H9 (cell line): ENCODE measurements at regions not wholly inside any gene's neighbourhood (a gene's known extent, or its start where the extent isn't known, plus 50 kb on each side); places are given as distances from the start of the nearest gene placed in this dataset.

Experiments
- DNase-seq: peaks from one replicate; pipeline ENCODE4 v3.0.0-alpha.2; 2017
- H2AFZ ChIP-seq: one replicate; pipeline ENCODE4 v1.6.1; 2013; ENCODE audit warnings: mild to moderate bottlenecking, low read length, control low read depth, moderate library complexity
- H2AK5ac ChIP-seq: 2 replicates; pipeline ENCODE4 v1.6.1; 2013; ENCODE audit warnings: low read length, control low read depth, mixed read lengths; ENCODE audit not compliant: insufficient read length
- H2BK120ac ChIP-seq: one replicate; pipeline ENCODE4 v1.6.1; 2013; ENCODE audit warnings: low read depth, mild to moderate bottlenecking, low read length, control low read depth, inconsistent platforms; ENCODE audit not compliant: poor library complexity, severe bottlenecking
- H2BK12ac ChIP-seq: 2 replicates; pipeline ENCODE4 v1.6.1; 2013; ENCODE audit warnings: low read length, control low read depth, mixed read lengths, low read depth; ENCODE audit not compliant: insufficient read length
- H2BK15ac ChIP-seq: 2 replicates; pipeline ENCODE4 v1.6.1; 2013; ENCODE audit warnings: low read depth, low read length, control low read depth
- H2BK20ac ChIP-seq: one replicate; pipeline ENCODE4 v1.6.1; 2013; ENCODE audit warnings: low read depth, mild to moderate bottlenecking, low read length, control low read depth, inconsistent platforms; ENCODE audit not compliant: poor library complexity, severe bottlenecking
- H2BK5ac ChIP-seq: 2 replicates; pipeline ENCODE4 v1.6.1; 2013; ENCODE audit warnings: low read length, control low read depth, mixed read lengths; ENCODE audit not compliant: insufficient read length
- H3K14ac ChIP-seq: 2 replicates; pipeline ENCODE4 v1.6.1; 2013; ENCODE audit warnings: low read length, control low read depth; ENCODE audit not compliant: insufficient read depth
- H3K18ac ChIP-seq: 2 replicates; pipeline ENCODE4 v1.6.1; 2013; ENCODE audit warnings: low read depth, mild to moderate bottlenecking, mixed read lengths, low read length, control low read depth; ENCODE audit not compliant: insufficient read length
- H3K23ac ChIP-seq: 2 replicates; pipeline ENCODE4 v1.6.1; 2013; ENCODE audit warnings: low read length, control low read depth, mixed read lengths, low read depth; ENCODE audit not compliant: insufficient read length
- H3K23me2 ChIP-seq: 2 replicates; pipeline ENCODE4 v1.6.1; 2013; ENCODE audit warnings: low read depth, mild to moderate bottlenecking, mixed read lengths, low read length, control low read depth; ENCODE audit not compliant: insufficient read length, poor library complexity, severe bottlenecking
- H3K27ac ChIP-seq: 2 replicates; pipeline ENCODE4 v1.5.1; 2013; ENCODE audit warnings: low read length, control low read depth, mixed read lengths, low read depth; ENCODE audit not compliant: insufficient read length
- H3K27me3 ChIP-seq: 2 replicates; pipeline ENCODE4 v1.6.1; 2013; ENCODE audit warnings: low read length, control low read depth, inconsistent platforms; ENCODE audit not compliant: insufficient read depth
- H3K4ac ChIP-seq: 2 replicates; pipeline ENCODE4 v1.6.1; 2013; ENCODE audit warnings: low read depth, mild to moderate bottlenecking, control low read depth, inconsistent platforms, low read length, moderate library complexity
- H3K4me1 ChIP-seq: 2 replicates; pipeline ENCODE4 v1.6.1; 2013; ENCODE audit warnings: low read length, control low read depth, inconsistent platforms; ENCODE audit not compliant: insufficient read depth
- H3K4me2 ChIP-seq: 2 replicates; pipeline ENCODE4 v1.6.1; 2013; ENCODE audit warnings: low read length, control low read depth, mixed read lengths; ENCODE audit not compliant: insufficient read length, insufficient read depth
- H3K56ac ChIP-seq: 2 replicates; pipeline ENCODE4 v1.6.1; 2013; ENCODE audit warnings: low read depth, mild to moderate bottlenecking, mixed read lengths, low read length, control low read depth; ENCODE audit not compliant: insufficient read length
- H3K79me1 ChIP-seq: 2 replicates; pipeline ENCODE4 v1.6.1; 2013; ENCODE audit warnings: low read depth, mild to moderate bottlenecking, moderate library complexity, low read length, control low read depth, inconsistent platforms; ENCODE audit not compliant: insufficient read depth, poor library complexity, severe bottlenecking
- H3K79me2 ChIP-seq: 2 replicates; pipeline ENCODE4 v1.6.1; 2013; ENCODE audit warnings: low read length, control low read depth, inconsistent platforms; ENCODE audit not compliant: insufficient read depth
- H3K9ac ChIP-seq: 2 replicates; pipeline ENCODE4 v1.6.1; 2013; ENCODE audit warnings: low read length, control low read depth, mixed read lengths; ENCODE audit not compliant: insufficient read length; ENCODE audit errors: extremely low read depth
- H3K9me3 ChIP-seq: one replicate; pipeline ENCODE4 v1.6.1; 2013; ENCODE audit warnings: low read depth, low read length, inconsistent platforms; ENCODE audit not compliant: control insufficient read depth
- H3T11ph ChIP-seq: one replicate; pipeline ENCODE4 v1.6.1; 2013; ENCODE audit warnings: mild to moderate bottlenecking, low read length, control low read depth, inconsistent platforms
- H4K20me1 ChIP-seq: one replicate; pipeline ENCODE4 v1.6.1; 2013; ENCODE audit not compliant: control insufficient read depth, insufficient read length, insufficient read depth
- H4K5ac ChIP-seq: 2 replicates; pipeline ENCODE4 v1.6.1; 2013; ENCODE audit warnings: low read depth, mild to moderate bottlenecking, mixed read lengths, low read length, control low read depth; ENCODE audit not compliant: insufficient read length
- H4K8ac ChIP-seq: replicated peaks from 2 replicates; pipeline ENCODE4 v1.6.1; 2013; ENCODE audit warnings: low read length, control low read depth, mixed read lengths, low read depth; ENCODE audit not compliant: insufficient read length
- H4K91ac ChIP-seq: 2 replicates; pipeline ENCODE4 v1.6.1; 2013; ENCODE audit warnings: low read depth, mild to moderate bottlenecking, moderate library complexity, mixed read lengths, low read length, control low read depth; ENCODE audit not compliant: insufficient read length
- H3K27ac Mint-ChIP-seq, 3 experiments: 2 replicates in 2 of 3; 3 replicates in 1 of 3; pipeline ENCODE4 v1.8.0; 2020 to 2021; ENCODE audit warnings: mixed read lengths in 3 of 3, mild to moderate bottlenecking in 1 of 3, moderate library complexity in 1 of 3
- H3K27me3 Mint-ChIP-seq: 2 replicates; pipeline ENCODE4 v1.8.0; 2021; ENCODE audit warnings: low read depth, mild to moderate bottlenecking, moderate library complexity, mixed read lengths
- H3K36me3 Mint-ChIP-seq, 3 experiments: 2 replicates in 2 of 3; 3 replicates in 1 of 3; pipeline ENCODE4 v1.8.0; 2020 to 2021; ENCODE audit warnings: low read depth in 3 of 3, mixed read lengths in 3 of 3; ENCODE audit not compliant: insufficient read depth in 1 of 3
- H3K4me1 Mint-ChIP-seq, 2 experiments: 2 replicates each; pipeline ENCODE4 v1.8.0; 2020; ENCODE audit warnings: mixed read lengths in 2 of 2
- H3K4me3 Mint-ChIP-seq, 2 experiments: 2 replicates in 1 of 2; 3 replicates in 1 of 2; pipeline ENCODE4 v1.8.0; 2020 to 2021; ENCODE audit warnings: mild to moderate bottlenecking in 2 of 2, mixed read lengths in 2 of 2, moderate library complexity in 1 of 2
- H3K9me3 Mint-ChIP-seq, 2 experiments: 2 replicates in 1 of 2; 3 replicates in 1 of 2; pipeline ENCODE4 v1.8.0; 2020; ENCODE audit warnings: mild to moderate bottlenecking in 2 of 2, mixed read lengths in 2 of 2, moderate library complexity in 1 of 2
- WGBS: extraction: QIAGEN DNeasy Blood & Tissue Kit; methylation state at CpG from one replicate; pipeline ENCODE4 v1.1.7; 2013; ENCODE audit warnings: missing lambda C conversion rate, low lambda C conversion rate, mixed read lengths; ENCODE audit not compliant: insufficient read length; ENCODE audit errors: extremely low coverage; 5-methylcytosine and 5-hydroxymethylcytosine counted together
- TF ChIP-seq, protein P1 (sequence below): fragments of 200-600 bp; sonication (generic); conservative IDR thresholded peaks from 3 replicates; pipeline ENCODE4 v1.8.0; 2021; ENCODE audit warnings: antibody characterized with exemption, mild to moderate bottlenecking

DNA sequence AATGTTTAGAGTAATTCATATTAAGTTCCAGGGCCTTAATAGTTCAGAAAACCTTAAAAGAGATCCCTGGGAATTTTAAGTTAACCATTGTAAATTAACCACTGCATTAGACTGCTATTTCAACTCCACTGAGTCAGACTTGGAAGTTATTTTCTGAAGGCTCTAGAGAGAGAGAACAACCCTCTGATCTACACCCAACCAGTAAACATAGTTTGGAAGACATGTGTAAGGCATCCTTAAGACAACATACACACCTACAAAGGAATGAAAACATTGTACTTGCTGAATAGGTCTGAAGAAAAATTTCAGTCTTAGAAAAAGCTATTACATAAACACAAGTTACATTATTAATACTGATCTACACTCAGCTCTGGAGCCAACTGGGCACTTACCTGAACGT is 158.2 kb upstream of the FST start:
- Histone ChIP-seq H3K9ac (no peak overlapping the region), H3K18ac (no peak overlapping the region), H2BK120ac (no peak overlapping the region), H3K4me2 (no peak overlapping the region), H2BK15ac (no peak overlapping the region), H2AK5ac (no peak overlapping the region), H2BK5ac (no peak overlapping the region), H3T11ph (no peak overlapping the region), H3K23ac (no peak overlapping the region), H3K79me1 (no peaks in the 10 kb centered on the region), H3K9me3 (no peaks in the 10 kb centered on the region), H3K4ac (no peak overlapping the region), H4K8ac (no peak overlapping the region), H3K23me2 (no peaks in the 10 kb centered on the region), H4K91ac (no peak overlapping the region), H2BK12ac (no peak overlapping the region), H4K5ac (no peak overlapping the region), H3K4me1 (no peaks in the 10 kb centered on the region), H3K27me3 (no peaks in the 10 kb centered on the region), H3K14ac (no peak overlapping the region), H3K79me2 (no peaks in the 10 kb centered on the region), H2AFZ (no peak overlapping the region), H3K56ac (no peak overlapping the region), H3K27ac (no peak overlapping the region), H2BK20ac (no peak overlapping the region), H4K20me1 (no peaks in the 10 kb centered on the region)
- Mint-ChIP-seq H3K9me3 (no peaks in the 10 kb centered on the region), H3K4me3 (no peak overlapping the region), H3K27ac (no peak overlapping the region), H3K27me3 (no peaks in the 10 kb centered on the region), H3K36me3 (no peaks in the 10 kb centered on the region), H3K4me1 (peaks cover 2 to 3% of the 10 kb centered on the region in 2 experiments)
- DNase-seq, result no peak
- no CpG with 5 or more reads among the region's 1 CpG for WGBS
- TF ChIP-seq, protein P1, sequence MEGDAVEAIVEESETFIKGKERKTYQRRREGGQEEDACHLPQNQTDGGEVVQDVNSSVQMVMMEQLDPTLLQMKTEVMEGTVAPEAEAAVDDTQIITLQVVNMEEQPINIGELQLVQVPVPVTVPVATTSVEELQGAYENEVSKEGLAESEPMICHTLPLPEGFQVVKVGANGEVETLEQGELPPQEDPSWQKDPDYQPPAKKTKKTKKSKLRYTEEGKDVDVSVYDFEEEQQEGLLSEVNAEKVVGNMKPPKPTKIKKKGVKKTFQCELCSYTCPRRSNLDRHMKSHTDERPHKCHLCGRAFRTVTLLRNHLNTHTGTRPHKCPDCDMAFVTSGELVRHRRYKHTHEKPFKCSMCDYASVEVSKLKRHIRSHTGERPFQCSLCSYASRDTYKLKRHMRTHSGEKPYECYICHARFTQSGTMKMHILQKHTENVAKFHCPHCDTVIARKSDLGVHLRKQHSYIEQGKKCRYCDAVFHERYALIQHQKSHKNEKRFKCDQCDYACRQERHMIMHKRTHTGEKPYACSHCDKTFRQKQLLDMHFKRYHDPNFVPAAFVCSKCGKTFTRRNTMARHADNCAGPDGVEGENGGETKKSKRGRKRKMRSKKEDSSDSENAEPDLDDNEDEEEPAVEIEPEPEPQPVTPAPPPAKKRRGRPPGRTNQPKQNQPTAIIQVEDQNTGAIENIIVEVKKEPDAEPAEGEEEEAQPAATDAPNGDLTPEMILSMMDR, result no peak
